IMR-90 (cell line): ENCODE measurements at regions not wholly inside any gene's neighbourhood (a gene's known extent, or its start where the extent isn't known, plus 50 kb on each side); places are given as distances from the start of the nearest gene placed in this dataset.

Experiments
- ATAC-seq: fragments of 200-7000 bp; cut with Tn5 transposase; 2 replicates; pipeline ENCODE4 v1.9.1; 2020; ENCODE audit warnings: low read depth, mild to moderate bottlenecking, moderate library complexity
- BruUV-seq: library from RNA; stranded (reverse); fragments of 400-500 nt; replicated peaks from 2 replicates; lab custom pipeline; 2021; lab: Mats Ljungman, UMichigan
- CTCF ChIA-PET: fragments of 300-600 bp; formaldehyde crosslinking; extraction: SDS; loops from one replicate; lab custom pipeline; 2021; ENCODE audit warnings: antibody characterized with exemption; lab: Yijun Ruan, JAX
- POLR2A ChIA-PET: fragments of 300-600 bp; sonication (Branson Sonifier 250); formaldehyde crosslinking; loops from one replicate; lab custom pipeline; 2022; ENCODE audit warnings: antibody characterized with exemption; ENCODE audit not compliant: unreplicated experiment; lab: Charles Lee
- DNase-seq: peaks from one replicate; pipeline ENCODE4 v3.0.0; 2013
- H2AFZ ChIP-seq: replicated peaks from 2 replicates; pipeline ENCODE3; 2013; ENCODE audit warnings: low read length, mild to moderate bottlenecking; ENCODE audit not compliant: poor library complexity
- H2AK5ac ChIP-seq: 2 replicates; pipeline ENCODE4 v1.6.1; 2013; ENCODE audit warnings: low read depth, low read length, inconsistent platforms
- H2AK9ac ChIP-seq: replicated peaks from 2 replicates; pipeline ENCODE3; 2013; ENCODE audit warnings: mild to moderate bottlenecking, low read depth, low read length, moderate library complexity; ENCODE audit not compliant: poor library complexity
- H2BK120ac ChIP-seq: 2 replicates; pipeline ENCODE4 v1.6.1; 2013; ENCODE audit warnings: low read depth, low read length, inconsistent platforms
- H2BK15ac ChIP-seq: 3 replicates; pipeline ENCODE4 v1.6.1; 2013; ENCODE audit warnings: low read depth, low read length, inconsistent platforms
- H2BK20ac ChIP-seq: 2 replicates; pipeline ENCODE4 v1.6.1; 2013; ENCODE audit warnings: low read depth, mild to moderate bottlenecking, inconsistent platforms, low read length, moderate library complexity
- H2BK5ac ChIP-seq: 2 replicates; pipeline ENCODE4 v1.6.1; 2013; ENCODE audit warnings: mild to moderate bottlenecking, low read depth, low read length, inconsistent platforms; ENCODE audit not compliant: poor library complexity, severe bottlenecking
- H3K14ac ChIP-seq: replicated peaks from 2 replicates; pipeline ENCODE4 v1.6.1; 2013; ENCODE audit warnings: low read depth, low read length, inconsistent platforms
- H3K18ac ChIP-seq: 2 replicates; pipeline ENCODE4 v1.6.1; 2013; ENCODE audit warnings: low read depth, low read length, control low read depth
- H3K23ac ChIP-seq: 2 replicates; pipeline ENCODE4 v1.6.1; 2013; ENCODE audit warnings: low read depth, low read length, inconsistent platforms
- H3K27ac ChIP-seq: 2 replicates; pipeline ENCODE4 v1.5.1; 2013; ENCODE audit warnings: mild to moderate bottlenecking, control low read depth, low read length; ENCODE audit not compliant: insufficient read depth
- H3K27me3 ChIP-seq: 2 replicates; pipeline ENCODE4 v1.6.1; 2013; ENCODE audit warnings: low read length; ENCODE audit not compliant: control insufficient read depth, insufficient read depth
- H3K36me3 ChIP-seq: 2 replicates; pipeline ENCODE4 v1.6.1; 2013; ENCODE audit warnings: low read length, mixed read lengths; ENCODE audit not compliant: control insufficient read depth, insufficient read depth
- H3K4ac ChIP-seq: 2 replicates; pipeline ENCODE4 v1.6.1; 2013; ENCODE audit warnings: low read depth, low read length, inconsistent platforms
- H3K4me1 ChIP-seq: 2 replicates; pipeline ENCODE4 v1.6.1; 2013; ENCODE audit warnings: low read length, mixed read lengths; ENCODE audit not compliant: control insufficient read depth, insufficient read depth
- H3K4me2 ChIP-seq: 2 replicates; pipeline ENCODE4 v1.6.1; 2013; ENCODE audit warnings: low read depth, mild to moderate bottlenecking, control low read depth, low read length, moderate library complexity
- H3K4me3 ChIP-seq: 2 replicates; pipeline ENCODE4 v1.5.1; 2013; ENCODE audit warnings: low read depth, mild to moderate bottlenecking, control low read depth, low read length, moderate library complexity; ENCODE audit not compliant: insufficient read depth
- H3K56ac ChIP-seq: 2 replicates; pipeline ENCODE4 v1.6.1; 2013; ENCODE audit warnings: low read length, inconsistent platforms; ENCODE audit not compliant: insufficient read depth; ENCODE audit errors: extremely low read depth
- H3K79me1 ChIP-seq, 2 experiments: 2 replicates each; pipeline ENCODE4 v1.6.1; 2013; ENCODE audit warnings: low read length in 2 of 2, inconsistent platforms in 1 of 2, low read depth in 1 of 2
- H3K9ac ChIP-seq: 2 replicates; pipeline ENCODE4 v1.6.1; 2013; ENCODE audit warnings: low read depth, low read length, control low read depth
- H3K9me1 ChIP-seq: 2 replicates; pipeline ENCODE4 v1.6.1; 2013; ENCODE audit warnings: low read length, inconsistent platforms; ENCODE audit not compliant: insufficient read depth
- H3K9me3 ChIP-seq: 2 replicates; pipeline ENCODE4 v1.6.1; 2013; ENCODE audit warnings: low read length; ENCODE audit not compliant: control insufficient read depth, insufficient read depth
- H4K20me1 ChIP-seq: 2 replicates; pipeline ENCODE4 v1.6.1; 2013; ENCODE audit warnings: low read length, inconsistent platforms; ENCODE audit not compliant: insufficient read depth
- H4K5ac ChIP-seq: 2 replicates; pipeline ENCODE4 v1.6.1; 2013; ENCODE audit warnings: mild to moderate bottlenecking, low read depth, low read length, control low read depth
- H4K8ac ChIP-seq, 2 experiments: 2 replicates each; pipeline ENCODE4 v1.6.1; 2013; ENCODE audit warnings: low read depth in 2 of 2, low read length in 2 of 2, control low read depth in 1 of 2, inconsistent platforms in 1 of 2
- H4K91ac ChIP-seq: 2 replicates; pipeline ENCODE4 v1.6.1; 2013; ENCODE audit warnings: low read depth, low read length, inconsistent platforms; ENCODE audit not compliant: insufficient read depth
- BHLHE40 ChIP-seq: fragments of 150-350 bp; IDR thresholded peaks from 2 replicates; pipeline ENCODE4 v1.6.1; 2016; ENCODE audit warnings: mild to moderate bottlenecking, low read depth, low read length
- CHD1 ChIP-seq: IDR thresholded peaks from 2 replicates; pipeline ENCODE4 v1.6.1; 2012; ENCODE audit warnings: low read depth, low read length, improper control_type of control experiment
- CTCF ChIP-seq: conservative IDR thresholded peaks from 2 replicates; pipeline ENCODE4 v1.5.1; 2012; ENCODE audit warnings: mild to moderate bottlenecking, low read depth, low read length, improper control_type of control experiment
- FOS ChIP-seq: fragments of 150-350 bp; IDR thresholded peaks from 2 replicates; pipeline ENCODE4 v1.6.1; 2016; ENCODE audit warnings: low read depth, low read length
- MAFK ChIP-seq: IDR thresholded peaks from 2 replicates; pipeline ENCODE4 v1.6.1; 2012; ENCODE audit warnings: low read depth, low read length, improper control_type of control experiment
- MAZ ChIP-seq: IDR thresholded peaks from 2 replicates; pipeline ENCODE4 v1.6.1; 2012; ENCODE audit warnings: low read depth, mild to moderate bottlenecking, low read length, improper control_type of control experiment, moderate library complexity, borderline replicate concordance
- MXI1 ChIP-seq: IDR thresholded peaks from 2 replicates; pipeline ENCODE4 v1.6.1; 2012; ENCODE audit warnings: low read depth, mild to moderate bottlenecking, low read length, moderate library complexity, borderline replicate concordance
- NFE2L2 ChIP-seq: fragments of 150-350 bp; IDR thresholded peaks from 2 replicates; pipeline ENCODE4 v1.6.1; 2016; ENCODE audit warnings: low read depth, mild to moderate bottlenecking, low read length
- RAD21 ChIP-seq: IDR thresholded peaks from 2 replicates; pipeline ENCODE4 v1.6.1; 2012; ENCODE audit warnings: low read length, improper control_type of control experiment
- RCOR1 ChIP-seq: IDR thresholded peaks from 2 replicates; pipeline ENCODE4 v1.6.1; 2012; ENCODE audit warnings: mild to moderate bottlenecking, low read length, improper control_type of control experiment; ENCODE audit not compliant: insufficient replicate concordance
- RFX5 ChIP-seq: IDR thresholded peaks from 2 replicates; pipeline ENCODE4 v1.8.0; 2012; ENCODE audit warnings: low read depth, mild to moderate bottlenecking, low read length, moderate library complexity
- SMC3 ChIP-seq: fragments of 150-350 bp; IDR thresholded peaks from 2 replicates; pipeline ENCODE4 v1.6.1; 2016; ENCODE audit warnings: low read depth, mild to moderate bottlenecking, antibody characterized with exemption, low read length, moderate library complexity
- USF2 ChIP-seq: fragments of 150-350 bp; IDR thresholded peaks from 2 replicates; pipeline ENCODE4 v1.6.1; 2017; ENCODE audit warnings: mild to moderate bottlenecking, antibody characterized with exemption, low read length, low read depth
- WGBS, 2 experiments: methylation state at CpG; one replicate each; pipeline versions ENCODE4 v1.1.5 to v1.1.7; 2013; ENCODE audit warnings: missing lambda C conversion rate in 2 of 2; ENCODE audit not compliant: insufficient read length in 1 of 2; ENCODE audit errors: extremely low coverage in 2 of 2; 5-methylcytosine and 5-hydroxymethylcytosine counted together
- dilution Hi-C: fragments of 300-500 bp; cut with HindIII; formaldehyde crosslinking; loops from one replicate; pipeline ENCODE4 v1.14.3; 2018; ENCODE audit warnings: low sequenced_read_pairs; ENCODE audit not compliant: unreplicated experiment
- in situ Hi-C: fragments of 300-500 bp; cut with MboI; formaldehyde crosslinking; loops from 3 replicates; pipeline ENCODE4 v1.14.3; 2019; ENCODE audit warnings: low sequenced_read_pairs, inconsistent platforms, mixed read lengths
- intact Hi-C: fragments of 100-400 bp; cut with micrococcal nuclease; formaldehyde crosslinking; loops from 2 replicates; pipeline ENCODE4 v1.10.0; 2022

- TF ChIP-seq RFX5 (no peak), MAZ (no peak), MXI1 (no peak), NFE2L2 (no peak), CHD1 (no peak), RCOR1 (no peak), MAFK (no peak), BHLHE40 (no peak), CTCF (no peak), USF2 (no peak), SMC3 (no peak), RAD21 (no peak), FOS (no peak)
- WGBS, 2 experiments, result no CpG with 5 or more reads among the region's 4 CpGs
- dilution Hi-C loops, result no loop called here
Measured at GRCh38 chr10:47104151-47104605, 192.9 kb downstream of the PTPN20 start.

More at GRCh38 chr10:47104151-47104605, 192.9 kb downstream of the PTPN20 start:
- Histone ChIP-seq H3K9ac (peak overlapping the region; percentile 43), H3K4me2 (no peak overlapping the region), H3K56ac (peak overlapping the region; percentile 23; the same call in 1 of the 2 replicates), H4K5ac (peak overlapping the region; percentile 86), H3K9me1 (peaks cover 14% of the 10 kb centered on the region; the same call in 1 of the 2 replicates), H4K91ac (peak overlapping the region; percentile 95), H2BK5ac (peak overlapping the region; percentile 94), H4K8ac (peak overlapping the region; percentile 77 to 93), H3K27me3 (no peaks in the 10 kb centered on the region), H3K4me1 (peaks cover 18% of the 10 kb centered on the region), H3K4ac (peak overlapping the region; percentile 95), H3K4me3 (no peak overlapping the region), H3K23ac (peak overlapping the region; percentile 94; the same call in 1 of the 2 replicates), H2AK5ac (peak overlapping the region; percentile 77), H2BK15ac (peak overlapping the region; percentile 87), H4K20me1 (no peaks in the 10 kb centered on the region), H2AK9ac (peak overlapping the region; percentile 86), H3K27ac (peak overlapping the region; percentile 81), H3K36me3 (no peaks in the 10 kb centered on the region), H3K79me1 (no peaks in the 10 kb centered on the region), H2AFZ (peak overlapping the region; percentile 86), H2BK120ac (peak overlapping the region; percentile 96), H2BK20ac (peak overlapping the region; percentile 92), H3K14ac (peak overlapping the region; percentile 92), H3K9me3 (peaks cover 7% of the 10 kb centered on the region; the same call in 1 of the 2 replicates), H3K18ac (peak overlapping the region; percentile 73)
- no TSS peak for BruUV-seq
- DNase-seq (peak; percentile 89), ATAC-seq (peak; percentile 67)
- in situ Hi-C loops (no loop called here), intact Hi-C loops (no loop called here)
- POLR2A ChIA-PET, result interaction anchor here (0.6 kb wide), 1 partner anchor 33 kb away, joined by 3 read pairs; no protein-coding TSS in a partner anchor
- CTCF ChIA-PET, result interaction anchor here (1.3 kb wide), 1 partner anchor 56 kb away, joined by 3 read pairs; no protein-coding TSS in a partner anchor
